PFSK-1 (cell line): ENCODE measurements at regions not wholly inside any gene's neighbourhood (a gene's known extent, or its start where the extent isn't known, plus 50 kb on each side); places are given as distances from the start of the nearest gene placed in this dataset.

ENCODE experiments used
- FOXP2 ChIP-seq: optimal IDR thresholded peaks from 2 replicates; pipeline ENCODE3; 2011; ENCODE audit warnings: borderline replicate concordance, control low read depth, inconsistent platforms; ENCODE audit not compliant: insufficient read depth; ENCODE audit errors: extremely low read length, extremely low read depth
- SIN3A ChIP-seq: IDR thresholded peaks from 2 replicates; pipeline ENCODE4 v1.6.1; 2012; ENCODE audit warnings: mild to moderate bottlenecking, low read length, moderate library complexity, borderline replicate concordance; ENCODE audit not compliant: insufficient read depth
- TAF1 ChIP-seq: IDR thresholded peaks from 2 replicates; pipeline ENCODE4 v1.6.1; 2012; ENCODE audit warnings: low read length, control low read depth, borderline replicate concordance; ENCODE audit not compliant: insufficient read depth

DNA sequence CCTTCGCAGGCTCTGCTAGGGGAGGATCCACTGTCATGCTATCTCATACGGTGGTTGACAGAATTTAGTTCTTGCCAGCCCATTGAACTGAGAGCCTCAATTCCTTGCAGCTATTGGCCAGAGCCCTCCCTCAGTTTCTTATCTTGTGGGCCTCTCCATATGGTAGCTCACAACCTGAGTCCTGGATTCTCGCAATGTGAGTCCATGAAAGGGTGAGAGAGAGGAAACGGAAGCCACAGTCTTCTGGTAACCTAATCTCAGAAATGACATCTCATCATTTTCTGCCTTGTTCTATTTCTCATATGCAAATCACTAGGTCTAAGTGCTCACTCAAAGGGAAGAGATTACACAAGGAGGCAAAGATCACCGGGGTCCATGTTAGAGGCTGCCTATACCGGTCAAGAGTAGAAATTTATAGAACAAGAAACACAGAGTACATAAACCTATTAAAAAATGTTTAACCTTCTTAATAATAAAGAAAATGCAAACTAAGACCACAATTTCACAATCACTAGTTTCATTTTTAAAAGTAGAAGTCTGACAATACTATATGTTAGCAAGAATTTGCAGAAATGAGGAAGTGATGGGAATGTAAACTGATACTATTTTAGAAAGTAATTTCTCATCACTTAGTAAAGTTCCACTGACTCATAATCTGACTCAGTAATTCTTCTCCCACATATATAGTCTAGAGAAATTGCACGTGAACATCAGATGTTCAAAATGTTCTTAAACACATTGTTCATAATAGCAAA lies 378.4 kb upstream of the AGTR1 start:
- no peak for TF ChIP-seq SIN3A
- no peak for TF ChIP-seq TAF1
- TF ChIP-seq FOXP2 = no peak
